Skin of body (tissue), 1 donor: ENCODE measurements at regions not wholly inside any gene's neighbourhood (a gene's known extent, or its start where the extent isn't known, plus 50 kb on each side); places are given as distances from the start of the nearest gene placed in this dataset.
"Not testable (repeated sequence)": the region's sequence is repeated elsewhere in the genome, so short reads cannot be mapped to it uniquely, and the experiment has no call there.

ENCODE experiments used
- DNase-seq: peaks from one replicate; lab custom pipeline; 2025; lab: John Stamatoyannopoulos, UW

DNA sequence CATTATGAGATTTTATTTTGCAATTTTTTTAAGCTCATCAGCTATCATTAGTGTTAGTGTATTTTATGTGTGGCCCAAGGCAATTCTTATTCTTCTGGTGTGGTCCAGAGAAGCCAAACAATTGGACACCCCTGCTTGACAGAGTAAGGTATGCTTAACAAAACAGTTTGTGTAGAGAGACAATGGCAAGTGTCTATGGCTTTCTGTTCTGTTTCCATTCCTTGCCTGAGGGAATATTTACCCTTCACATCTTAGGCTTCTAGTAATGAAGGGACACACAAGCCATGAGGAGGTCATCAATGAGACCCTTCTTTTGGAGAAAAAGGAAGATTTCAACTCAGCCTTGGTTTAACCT, 1278.4 kb upstream of the TENM4 start:
- DNase-seq = no peak

- DNase-seq = no peak
These were observed 1277.9 kb upstream of the TENM4 start for GRCh38 chr11:80718611-80719291.

- DNase-seq = no peak
These were observed 1261.4 kb upstream of the TENM4 start for GRCh38 chr11:80702264-80702663.

DNA sequence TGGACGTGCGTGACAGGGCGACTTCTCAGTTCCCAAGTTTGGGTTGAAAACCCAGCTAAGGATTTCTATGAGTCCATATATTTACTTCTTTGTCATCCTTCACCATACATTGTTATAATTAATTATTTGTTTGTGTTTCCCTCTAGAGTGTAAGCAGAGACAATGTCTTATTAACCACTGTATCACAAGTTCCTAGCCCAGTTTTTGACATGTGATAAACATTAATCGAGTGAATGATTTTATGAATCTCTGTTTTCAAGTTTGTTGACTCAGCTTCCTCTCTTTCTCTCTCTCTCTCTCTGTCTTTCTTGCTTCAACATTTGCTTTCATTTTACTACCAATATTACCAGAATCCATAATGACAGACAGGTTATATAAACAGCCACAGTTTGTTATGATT, 1259.6 kb upstream of the TENM4 start:
- DNase-seq = no peak

DNA sequence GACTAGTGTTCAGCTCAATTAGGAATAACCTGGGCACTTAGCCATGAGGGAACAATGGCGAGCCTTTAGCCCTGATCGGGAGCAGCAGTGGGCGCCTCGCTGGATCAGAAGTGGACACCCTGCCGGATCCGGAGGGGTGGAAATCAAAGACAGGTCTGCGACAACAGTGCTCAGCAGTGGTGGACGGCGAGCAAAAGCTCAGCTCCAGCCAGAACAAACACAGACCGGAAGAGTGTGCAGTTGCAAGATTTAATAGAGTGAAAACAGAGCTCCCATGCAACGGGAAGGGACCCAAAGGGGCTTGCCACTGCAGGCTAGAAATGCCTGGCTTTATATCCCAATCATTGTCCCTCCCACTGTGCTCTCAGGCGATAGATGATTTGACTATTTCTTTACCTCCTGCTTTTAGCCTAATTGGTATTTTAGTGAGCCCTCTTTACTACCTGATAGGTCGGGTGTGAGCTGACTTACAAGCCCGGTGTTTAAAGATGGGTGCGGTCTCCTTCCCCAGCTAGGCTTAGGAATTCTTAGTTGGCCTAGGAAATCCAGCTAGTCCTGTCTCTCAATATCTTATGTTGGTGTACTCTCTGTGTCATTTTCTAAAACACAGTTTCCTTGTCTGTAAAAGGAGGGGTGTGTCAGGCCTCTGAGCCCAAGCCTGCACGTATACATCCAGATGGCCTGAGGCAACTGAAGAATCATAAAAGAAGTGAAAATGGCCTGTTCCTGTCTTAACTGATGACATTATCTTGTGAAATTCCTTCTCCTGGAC, 1258.8 kb upstream of the TENM4 start:
- DNase-seq = not testable (repeated sequence)

DNA sequence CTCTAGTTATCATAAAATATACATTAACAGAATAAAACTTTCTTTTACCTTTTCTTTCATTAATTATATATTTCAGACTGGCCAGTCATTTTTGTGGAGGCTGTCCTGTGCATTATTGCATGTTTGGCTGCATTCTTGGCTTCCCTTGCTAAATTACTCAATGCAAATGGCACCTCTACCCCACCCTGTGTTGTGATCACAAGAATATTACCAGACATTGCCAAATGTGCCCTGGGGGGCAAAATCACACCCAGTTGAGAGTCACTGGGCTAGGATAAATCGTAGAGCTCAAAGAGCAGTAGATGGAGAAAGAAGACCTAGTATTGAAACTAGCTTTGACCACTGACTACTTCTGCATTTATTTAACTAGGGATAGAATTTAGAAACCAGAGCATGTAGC, 1257.8 kb upstream of the TENM4 start:
- no peak for DNase-seq

GRCh38 chr11:80694385-80694784, 1253.6 kb upstream of the TENM4 start:
- peak; percentile 0 for DNase-seq

- DNase-seq = no peak
These were observed 1247.1 kb upstream of the TENM4 start for GRCh38 chr11:80687941-80688340.

DNA sequence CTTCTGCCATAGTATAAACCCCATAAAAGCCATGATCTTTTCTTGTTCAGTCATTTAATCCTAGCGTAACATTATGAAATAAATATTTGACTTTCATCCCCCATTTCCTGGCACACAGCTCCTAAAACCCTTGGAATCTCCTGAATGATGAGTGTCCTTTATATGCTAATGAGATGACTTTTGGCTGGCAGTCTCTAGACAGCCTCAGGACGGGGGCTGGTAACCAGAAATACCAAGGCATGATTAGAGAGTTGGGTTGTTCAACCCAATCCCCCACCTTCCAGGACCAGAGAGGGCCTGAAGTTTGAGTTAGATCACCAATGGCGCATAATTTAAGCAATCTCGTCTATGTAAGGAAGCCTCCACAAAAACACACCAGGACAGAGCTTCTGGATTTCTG, 1246.1 kb upstream of the TENM4 start:
- DNase-seq = no peak

GRCh38 chr11:80673566-80673965, 1232.7 kb upstream of the TENM4 start:
- no peak for DNase-seq

GRCh38 chr11:80669620-80670019, 1228.8 kb upstream of the TENM4 start:
- no peak for DNase-seq

GRCh38 chr11:80668039-80668438, 1227.2 kb upstream of the TENM4 start:
- DNase-seq = no peak

- no peak for DNase-seq
These were observed 1215.0 kb upstream of the TENM4 start for GRCh38 chr11:80655834-80656233.

- no peak for DNase-seq
These were observed 1210.1 kb upstream of the TENM4 start for GRCh38 chr11:80650966-80651365.

DNA sequence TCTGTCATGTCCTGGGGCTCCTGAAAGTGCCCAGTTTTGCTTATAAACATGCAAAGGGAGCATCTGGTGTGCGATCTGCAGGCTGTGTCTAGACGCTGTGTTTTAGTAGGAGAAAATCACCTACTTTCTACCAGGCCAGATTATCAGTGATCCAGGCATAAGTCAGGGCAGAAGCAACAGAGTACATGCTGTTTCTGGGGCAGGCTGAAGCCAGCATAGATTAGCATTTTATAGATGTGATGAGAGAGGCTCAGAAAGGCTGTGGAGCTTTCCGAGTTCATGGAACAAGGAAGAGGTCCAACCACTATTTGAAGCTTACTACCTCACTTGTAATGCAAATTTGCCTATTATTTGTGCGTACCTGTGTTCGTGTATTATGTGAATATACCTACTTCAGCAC, 1208.4 kb upstream of the TENM4 start:
- no peak for DNase-seq

GRCh38 chr11:80638296-80638695, 1197.5 kb upstream of the TENM4 start:
- no peak for DNase-seq

DNA sequence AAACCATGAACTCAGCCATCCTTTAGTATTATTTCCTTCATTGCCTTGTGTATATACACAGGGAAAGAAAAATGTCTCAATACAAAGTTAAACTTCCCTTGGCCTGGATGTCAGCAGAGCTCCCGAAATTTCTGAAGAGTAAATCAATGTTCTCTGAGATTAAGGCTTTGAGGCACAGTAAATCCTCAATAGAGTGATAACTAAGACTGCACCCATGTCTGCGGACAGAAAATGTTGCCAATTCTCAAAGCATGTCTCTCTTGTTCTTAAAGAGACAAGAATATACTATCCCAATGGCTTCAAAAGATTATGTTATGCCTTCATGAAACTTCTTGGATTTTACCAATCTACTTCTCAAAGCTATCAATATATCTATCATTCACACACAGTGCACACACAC, 1196.7 kb upstream of the TENM4 start:
- DNase-seq = no peak

- DNase-seq = no peak
These were observed 1196.2 kb upstream of the TENM4 start for GRCh38 chr11:80636999-80637398.

GRCh38 chr11:80635178-80635577, 1194.3 kb upstream of the TENM4 start:
- DNase-seq = no peak

DNA sequence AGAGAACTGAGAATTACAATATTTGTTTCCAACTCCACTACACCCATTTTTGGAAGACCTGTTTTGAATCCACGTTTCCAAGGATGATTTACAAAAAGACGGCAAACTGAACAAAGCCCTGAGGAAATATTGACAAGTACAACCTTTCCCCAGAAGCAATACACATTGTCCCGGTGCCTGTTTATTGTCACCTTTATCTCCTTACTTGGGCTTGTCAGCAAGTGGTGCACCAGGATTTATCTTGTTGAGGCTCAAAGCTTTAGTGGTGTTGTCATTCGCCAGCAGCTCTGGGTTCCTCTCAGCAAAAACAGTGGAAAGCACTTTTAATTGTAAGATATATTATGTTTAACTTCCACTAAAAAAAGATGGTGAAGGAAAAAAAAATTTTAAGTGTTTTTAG, 1191.9 kb upstream of the TENM4 start:
- DNase-seq = no peak

DNA sequence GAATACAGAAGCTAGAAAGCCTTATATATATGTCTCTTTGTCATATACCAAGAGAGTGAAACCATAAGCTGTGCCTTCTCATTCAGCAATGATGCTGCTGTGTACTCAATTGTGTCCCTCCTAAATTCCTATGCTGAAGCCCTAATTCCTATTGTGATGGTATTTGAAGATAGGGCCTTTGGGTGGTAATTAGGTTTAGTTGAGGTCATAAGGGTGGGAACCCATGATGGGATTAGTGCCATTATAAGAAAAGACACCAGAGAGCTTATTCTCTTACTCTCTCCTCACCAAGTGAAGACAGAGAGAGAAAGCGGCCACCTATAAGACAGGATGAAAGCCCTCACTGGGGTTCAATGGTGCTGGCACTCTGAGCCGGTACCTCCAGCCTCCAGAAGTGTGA, 1191.3 kb upstream of the TENM4 start:
- no peak for DNase-seq

- DNase-seq = no peak
These were observed 1188.6 kb upstream of the TENM4 start for GRCh38 chr11:80629466-80629865.

- DNase-seq = no peak
These were observed 1186.5 kb upstream of the TENM4 start for GRCh38 chr11:80627364-80627763.
